ENCODE measurements at regions not wholly inside any gene's neighbourhood (a gene's known extent, or its start where the extent isn't known, plus 50 kb on each side); places are given as distances from the start of the nearest gene placed in this dataset.

DNA sequence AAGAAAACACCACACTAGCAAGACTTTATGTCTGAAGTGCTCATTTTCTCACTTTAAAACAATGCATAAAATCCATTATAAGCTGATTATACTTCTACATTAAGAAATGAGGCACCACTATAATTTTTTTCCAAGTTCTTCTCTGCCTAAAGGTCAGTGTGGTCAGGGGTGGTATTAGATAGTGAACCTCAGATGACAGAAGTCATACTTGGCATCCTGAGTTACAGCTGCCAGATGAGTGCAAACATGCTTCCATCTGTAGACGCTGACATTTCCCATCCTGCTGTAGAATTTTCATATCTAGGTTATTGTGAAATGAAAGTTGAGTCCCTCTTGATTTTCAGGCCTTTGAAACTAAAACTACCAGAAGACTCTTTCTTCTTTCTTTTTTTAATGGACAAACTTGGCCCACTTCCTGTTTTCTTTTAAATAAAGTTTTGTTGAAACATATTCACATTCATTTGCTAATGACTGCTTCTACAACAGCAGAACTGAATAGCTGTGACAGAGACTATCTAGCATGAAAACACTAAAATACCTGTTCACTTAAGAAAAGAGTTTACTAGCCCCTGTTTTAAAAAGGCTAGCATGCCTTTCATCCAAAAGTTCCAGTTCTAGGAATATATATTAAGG lies 900.8 kb downstream of the XPNPEP1 start:
- intact Hi-C loops (cut with micrococcal nuclease), result no loop called here
- peaks cover 6% of the 10 kb centered on the region for H3K9me3 Mint-ChIP-seq (ENCODE audit: unreplicated experiment)
- no TSS peak for BruUV-seq (replicated peaks)
- H3K4me1 Mint-ChIP-seq (ENCODE audit: insufficient read depth, unreplicated experiment), result peaks cover 8% of the 10 kb centered on the region
- H3K27me3 Mint-ChIP-seq (ENCODE audit: insufficient read depth, unreplicated experiment), result no peaks in the 10 kb centered on the region
- H3K27ac Mint-ChIP-seq (ENCODE audit: low read depth, unreplicated experiment), result no peak overlapping the region
- POLR2A ChIA-PET, result no interaction called here
- no peak for DNase-seq (ENCODE audit: unreplicated experiment)
- H3K4me3 Mint-ChIP-seq (ENCODE audit: unreplicated experiment), result no peak overlapping the region
- TF ChIP-seq, protein P1, sequence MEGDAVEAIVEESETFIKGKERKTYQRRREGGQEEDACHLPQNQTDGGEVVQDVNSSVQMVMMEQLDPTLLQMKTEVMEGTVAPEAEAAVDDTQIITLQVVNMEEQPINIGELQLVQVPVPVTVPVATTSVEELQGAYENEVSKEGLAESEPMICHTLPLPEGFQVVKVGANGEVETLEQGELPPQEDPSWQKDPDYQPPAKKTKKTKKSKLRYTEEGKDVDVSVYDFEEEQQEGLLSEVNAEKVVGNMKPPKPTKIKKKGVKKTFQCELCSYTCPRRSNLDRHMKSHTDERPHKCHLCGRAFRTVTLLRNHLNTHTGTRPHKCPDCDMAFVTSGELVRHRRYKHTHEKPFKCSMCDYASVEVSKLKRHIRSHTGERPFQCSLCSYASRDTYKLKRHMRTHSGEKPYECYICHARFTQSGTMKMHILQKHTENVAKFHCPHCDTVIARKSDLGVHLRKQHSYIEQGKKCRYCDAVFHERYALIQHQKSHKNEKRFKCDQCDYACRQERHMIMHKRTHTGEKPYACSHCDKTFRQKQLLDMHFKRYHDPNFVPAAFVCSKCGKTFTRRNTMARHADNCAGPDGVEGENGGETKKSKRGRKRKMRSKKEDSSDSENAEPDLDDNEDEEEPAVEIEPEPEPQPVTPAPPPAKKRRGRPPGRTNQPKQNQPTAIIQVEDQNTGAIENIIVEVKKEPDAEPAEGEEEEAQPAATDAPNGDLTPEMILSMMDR (IDR thresholded peaks at IDR 0.05; ENCODE audit: unreplicated experiment), result no peak
- no peaks in the 10 kb centered on the region for H3K36me3 Mint-ChIP-seq (ENCODE audit: insufficient read depth, unreplicated experiment)
- CTCF ChIA-PET, result no interaction called here

DNA sequence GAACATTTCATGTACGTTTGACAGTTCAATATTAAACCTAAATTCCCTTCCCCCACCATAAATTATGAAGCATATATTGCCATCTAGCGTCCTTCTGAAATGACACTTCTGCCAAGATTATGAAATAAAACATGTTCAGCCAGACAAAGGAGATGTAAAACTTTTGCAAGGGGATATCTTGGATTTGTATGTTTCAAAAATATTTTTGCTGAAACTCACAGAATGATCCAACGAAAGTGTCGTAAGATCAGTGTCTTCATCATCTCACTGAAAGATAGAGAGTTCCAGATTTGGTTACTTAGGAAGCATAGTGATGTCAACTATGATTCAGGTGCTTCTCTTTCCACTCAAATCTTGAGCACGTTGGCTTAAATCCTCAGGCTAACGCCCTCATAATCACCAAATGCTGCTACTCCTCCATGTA lies 904.3 kb downstream of the XPNPEP1 start:
- Mint-ChIP-seq H3K36me3 (ENCODE audit: insufficient read depth, unreplicated experiment) (no peaks in the 10 kb centered on the region), H3K9me3 (ENCODE audit: unreplicated experiment) (no peaks in the 10 kb centered on the region), H3K27ac (ENCODE audit: low read depth, unreplicated experiment) (no peak overlapping the region), H3K4me3 (ENCODE audit: unreplicated experiment) (no peak overlapping the region), H3K4me1 (ENCODE audit: insufficient read depth, unreplicated experiment) (peaks cover 8% of the 10 kb centered on the region), H3K27me3 (ENCODE audit: insufficient read depth, unreplicated experiment) (no peaks in the 10 kb centered on the region)
- POLR2A ChIA-PET, result interaction anchor here (0.6 kb wide), 1 partner anchor 510 kb away, joined by 4 read pairs; no protein-coding TSS in a partner anchor
- BruUV-seq (replicated peaks), result no TSS peak
- TF ChIP-seq, protein P1 (IDR thresholded peaks at IDR 0.05; ENCODE audit: unreplicated experiment), result peak; percentile 36
- CTCF ChIA-PET, result interaction anchor here (0.6 to 0.9 kb wide), 4 partner anchors 19 to 752 kb away, joined by 3 to 5 read pairs (median 4); no protein-coding TSS in a partner anchor
- peak; percentile 13 for DNase-seq (ENCODE audit: unreplicated experiment)
- intact Hi-C loops (cut with micrococcal nuclease), result loop anchor here (1.0 to 10.0 kb wide), 3 partner anchors 474 to 815 kb away; no protein-coding TSS in a partner anchor

DNA sequence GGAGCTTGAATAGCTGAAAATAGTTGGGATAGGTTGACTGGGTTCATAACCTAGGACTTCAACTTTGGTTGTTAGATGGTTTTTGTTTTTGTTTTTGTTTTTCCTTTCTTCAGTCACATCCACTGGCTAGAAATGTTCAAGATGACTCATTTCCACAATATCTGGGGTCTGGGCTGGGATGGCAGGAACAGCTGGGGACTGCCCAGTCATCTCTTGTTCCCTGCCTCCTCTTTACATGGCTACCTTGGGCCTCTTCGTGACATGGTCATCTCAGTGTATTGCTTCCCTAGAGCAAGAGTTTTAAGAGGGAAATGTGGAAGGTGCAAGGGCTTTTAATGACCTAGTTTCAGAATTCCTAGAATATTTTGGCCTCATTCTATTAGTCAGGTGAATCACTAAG lies 915.8 kb downstream of the XPNPEP1 start:
- intact Hi-C loops (cut with micrococcal nuclease), result no loop called here
- H3K27ac Mint-ChIP-seq (ENCODE audit: low read depth, unreplicated experiment), result no peak overlapping the region
- POLR2A ChIA-PET, result interaction anchor here (0.5 kb wide), 1 partner anchor 198 kb away, joined by 3 read pairs; no protein-coding TSS in a partner anchor
- H3K27me3 Mint-ChIP-seq (ENCODE audit: insufficient read depth, unreplicated experiment), result no peaks in the 10 kb centered on the region
- DNase-seq (ENCODE audit: unreplicated experiment), result no peak
- no peaks in the 10 kb centered on the region for H3K9me3 Mint-ChIP-seq (ENCODE audit: unreplicated experiment)
- H3K4me3 Mint-ChIP-seq (ENCODE audit: unreplicated experiment), result no peak overlapping the region
- CTCF ChIA-PET, result interaction anchor here (0.6 kb wide), 1 partner anchor 447 kb away, joined by 3 read pairs; no protein-coding TSS in a partner anchor
- TF ChIP-seq, protein P1 (IDR thresholded peaks at IDR 0.05; ENCODE audit: unreplicated experiment), result no peak
- BruUV-seq (replicated peaks), result no TSS peak
- no peaks in the 10 kb centered on the region for H3K36me3 Mint-ChIP-seq (ENCODE audit: insufficient read depth, unreplicated experiment)
- H3K4me1 Mint-ChIP-seq (ENCODE audit: insufficient read depth, unreplicated experiment), result peaks cover 6% of the 10 kb centered on the region

DNA sequence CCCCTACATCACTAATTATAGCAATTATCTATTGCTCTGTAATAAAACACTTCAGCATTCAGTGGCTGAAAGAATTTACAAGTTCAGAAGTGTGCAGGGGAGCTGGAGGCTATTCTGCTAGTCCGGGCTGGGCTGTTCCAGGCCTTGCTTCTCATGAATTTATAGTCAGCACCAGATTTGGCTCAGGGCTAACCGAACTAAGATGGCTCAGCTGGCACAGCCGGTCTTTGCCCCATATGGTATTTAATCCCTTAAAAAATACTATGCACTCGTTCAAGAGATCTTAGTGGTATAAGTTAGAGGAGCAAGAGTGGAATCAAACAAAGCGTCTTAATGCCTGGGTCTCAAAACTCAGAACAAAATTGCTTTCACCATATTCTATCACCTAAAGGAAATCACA lies 932.9 kb downstream of the XPNPEP1 start:
- no TSS peak for BruUV-seq (replicated peaks)
- H3K4me1 Mint-ChIP-seq (ENCODE audit: insufficient read depth, unreplicated experiment), result no peaks in the 10 kb centered on the region
- no peaks in the 10 kb centered on the region for H3K27me3 Mint-ChIP-seq (ENCODE audit: insufficient read depth, unreplicated experiment)
- no peak overlapping the region for H3K4me3 Mint-ChIP-seq (ENCODE audit: unreplicated experiment)
- CTCF ChIA-PET, result no interaction called here
- intact Hi-C loops (cut with micrococcal nuclease), result no loop called here
- DNase-seq (ENCODE audit: unreplicated experiment), result no peak
- H3K9me3 Mint-ChIP-seq (ENCODE audit: unreplicated experiment), result no peaks in the 10 kb centered on the region
- TF ChIP-seq, protein P1 (IDR thresholded peaks at IDR 0.05; ENCODE audit: unreplicated experiment), result no peak
- POLR2A ChIA-PET, result no interaction called here
- no peaks in the 10 kb centered on the region for H3K36me3 Mint-ChIP-seq (ENCODE audit: insufficient read depth, unreplicated experiment)
- H3K27ac Mint-ChIP-seq (ENCODE audit: low read depth, unreplicated experiment), result no peak overlapping the region

Measured in MCF 10A (cell line).